ENCODE measurements at regions not wholly inside any gene's neighbourhood (a gene's known extent, or its start where the extent isn't known, plus 50 kb on each side); places are given as distances from the start of the nearest gene placed in this dataset.
"Not testable (repeated sequence)": the region's sequence is repeated elsewhere in the genome, so short reads cannot be mapped to it uniquely, and the experiment has no call there.

- H3K4me3 ChIP-seq = no peak overlapping the region
- 0 to 90% (median 75%) methylated on average over 1 to 4 of the region's 4 CpGs for WGBS, 10 experiments
- no peak for ATAC-seq (replicated peaks in 6 of 8)
- no peaks in the 10 kb centered on the region for H3K4me1 ChIP-seq (replicated peaks in 1 of 2)
- in situ Hi-C loops (cut with MboI; ENCODE audit: low pct_unique_long_range_greater_than_20kb in 2 of 9, low sequenced_read_pairs in 9 of 9, unreplicated experiment in 9 of 9) = no loop called here
- no peak overlapping the region for H3K27ac ChIP-seq
Measured at GRCh38 chr4:178993306-178993705, 1551.1 kb upstream of the AGA start.

- 0 to 100% (median 50%) methylated on average over 1 of the region's 1 CpG; no CpG with 5 or more reads in 2 of the 10 experiments for WGBS, 10 experiments
- H3K27ac ChIP-seq = no peak overlapping the region
- no peaks in the 10 kb centered on the region for H3K4me1 ChIP-seq (replicated peaks in 1 of 2)
- in situ Hi-C loops (cut with MboI; ENCODE audit: low pct_unique_long_range_greater_than_20kb in 2 of 9, low sequenced_read_pairs in 9 of 9, unreplicated experiment in 9 of 9) = no loop called here
- no peak overlapping the region for H3K4me3 ChIP-seq
- ATAC-seq (replicated peaks in 6 of 8) = peak in 3 of 8 experiments; percentile 65 to 77 (median 72)
Measured at GRCh38 chr4:179001918-179002317, 1559.7 kb upstream of the AGA start.

GRCh38 chr4:179007755-179008154 is 1565.5 kb upstream of the AGA start:
- Histone ChIP-seq H3K27ac (no peak overlapping the region), H3K4me3 (no peak overlapping the region), H3K4me1 (replicated peaks in 1 of 2) (no peaks in the 10 kb centered on the region)
- ATAC-seq (replicated peaks in 6 of 8) = peak in 1 of 8 experiments; percentile 77
- in situ Hi-C loops (cut with MboI; ENCODE audit: low pct_unique_long_range_greater_than_20kb in 2 of 9, low sequenced_read_pairs in 9 of 9, unreplicated experiment in 9 of 9) = no loop called here

GRCh38 chr4:179017581-179017980 is 1575.3 kb upstream of the AGA start:
- in situ Hi-C loops (cut with MboI; ENCODE audit: low pct_unique_long_range_greater_than_20kb in 2 of 9, low sequenced_read_pairs in 9 of 9, unreplicated experiment in 9 of 9) = no loop called here
- no peak for ATAC-seq (replicated peaks in 6 of 8)
- Histone ChIP-seq H3K4me3 (no peak overlapping the region), H3K4me1 (replicated peaks in 1 of 2) (no peaks in the 10 kb centered on the region), H3K27ac (no peak overlapping the region)
- 29 to 84% (median 61%) methylated on average over 4 to 7 of the region's 8 CpGs; no CpG with 5 or more reads in 6 of the 10 experiments for WGBS, 10 experiments

- in situ Hi-C loops (cut with MboI; ENCODE audit: low pct_unique_long_range_greater_than_20kb in 2 of 9, low sequenced_read_pairs in 9 of 9, unreplicated experiment in 9 of 9) = no loop called here
- 0 to 100% (median 85%) methylated on average over 1 to 4 of the region's 4 CpGs; no CpG with 5 or more reads in 1 of the 10 experiments for WGBS, 10 experiments
Measured at GRCh38 chr4:179027569-179027968, 1585.3 kb upstream of the AGA start.

GRCh38 chr4:179028321-179028720 is 1586.1 kb upstream of the AGA start:
- no peak overlapping the region for H3K4me3 ChIP-seq
- in situ Hi-C loops (cut with MboI; ENCODE audit: low pct_unique_long_range_greater_than_20kb in 2 of 9, low sequenced_read_pairs in 9 of 9, unreplicated experiment in 9 of 9) = no loop called here
- H3K27ac ChIP-seq = no peak overlapping the region
- H3K4me1 ChIP-seq (replicated peaks in 1 of 2) = no peaks in the 10 kb centered on the region
- 0 to 100% (median 85%) methylated on average over 1 to 2 of the region's 2 CpGs; no CpG with 5 or more reads in 3 of the 10 experiments for WGBS, 10 experiments
- ATAC-seq (replicated peaks in 6 of 8) = no peak

More at GRCh38 chr4:179027569-179027968, 1585.3 kb upstream of the AGA start:
- H3K27ac ChIP-seq = no peak overlapping the region
- H3K4me1 ChIP-seq (replicated peaks in 1 of 2) = no peaks in the 10 kb centered on the region
- no peak for ATAC-seq (replicated peaks in 6 of 8)
- no peak overlapping the region for H3K4me3 ChIP-seq

GRCh38 chr4:179029683-179030082 is 1587.4 kb upstream of the AGA start:
- no peak for ATAC-seq (replicated peaks in 6 of 8)
- H3K4me1 ChIP-seq (replicated peaks in 1 of 2) = no peaks in the 10 kb centered on the region
- in situ Hi-C loops (cut with MboI; ENCODE audit: low pct_unique_long_range_greater_than_20kb in 2 of 9, low sequenced_read_pairs in 9 of 9, unreplicated experiment in 9 of 9) = no loop called here
- WGBS, 10 experiments = 10 to 100% (median 71%) methylated on average over 1 of the region's 1 CpG; no CpG with 5 or more reads in 2 of the 10 experiments
- H3K27ac ChIP-seq = no peak overlapping the region
- H3K4me3 ChIP-seq = no peak overlapping the region

GRCh38 chr4:179040259-179040658 is 1598.0 kb upstream of the AGA start:
- peak in 5 of 8 experiments; percentile 61 to 85 (median 79) for ATAC-seq (replicated peaks in 6 of 8)
- no peak overlapping the region for H3K27ac ChIP-seq
- peaks cover 0 to 4% of the 10 kb centered on the region in 2 donors for H3K4me1 ChIP-seq (replicated peaks in 1 of 2)
- in situ Hi-C loops (cut with MboI; ENCODE audit: low pct_unique_long_range_greater_than_20kb in 2 of 9, low sequenced_read_pairs in 9 of 9, unreplicated experiment in 9 of 9) = no loop called here
- WGBS, 10 experiments = 0 to 60% (median 18%) methylated on average over 1 of the region's 1 CpG; no CpG with 5 or more reads in 4 of the 10 experiments
- no peak overlapping the region for H3K4me3 ChIP-seq

- in situ Hi-C loops (cut with MboI; ENCODE audit: low pct_unique_long_range_greater_than_20kb in 2 of 9, low sequenced_read_pairs in 9 of 9, unreplicated experiment in 9 of 9) = no loop called here
- peak in 3 of 8 experiments; percentile 66 to 83 (median 76) for ATAC-seq (replicated peaks in 6 of 8)
- Histone ChIP-seq H3K4me1 (replicated peaks in 1 of 2) (peaks cover 0 to 12% of the 10 kb centered on the region in 2 donors), H3K4me3 (no peak overlapping the region), H3K27ac (no peak overlapping the region)
- 0 to 64% (median 35%) methylated on average over 2 to 6 of the region's 6 CpGs for WGBS, 10 experiments
Measured at GRCh38 chr4:179048839-179049453, 1606.7 kb upstream of the AGA start.

- no peak overlapping the region for H3K4me3 ChIP-seq
- WGBS, 10 experiments = 0 to 50% (median 27%) methylated on average over 1 of the region's 1 CpG; no CpG with 5 or more reads in 2 of the 10 experiments
- H3K27ac ChIP-seq = no peak overlapping the region
- ATAC-seq (replicated peaks in 6 of 8) = no peak
- in situ Hi-C loops (cut with MboI; ENCODE audit: low pct_unique_long_range_greater_than_20kb in 2 of 9, low sequenced_read_pairs in 9 of 9, unreplicated experiment in 9 of 9) = no loop called here
- peaks cover 0 to 12% of the 10 kb centered on the region in 2 donors for H3K4me1 ChIP-seq (replicated peaks in 1 of 2)
Measured at GRCh38 chr4:179051206-179051605, 1609.0 kb upstream of the AGA start.

GRCh38 chr4:179059396-179059795 is 1617.2 kb upstream of the AGA start:
- H3K4me1 ChIP-seq (replicated peaks in 1 of 2) = no peaks in the 10 kb centered on the region
- WGBS, 10 experiments = 0 to 100% (median 26%) methylated on average over 1 to 3 of the region's 3 CpGs; no CpG with 5 or more reads in 5 of the 10 experiments
- no peak for ATAC-seq (replicated peaks in 6 of 8)
- no peak overlapping the region for H3K27ac ChIP-seq
- H3K4me3 ChIP-seq = no peak overlapping the region
- in situ Hi-C loops (cut with MboI; ENCODE audit: low pct_unique_long_range_greater_than_20kb in 2 of 9, low sequenced_read_pairs in 9 of 9, unreplicated experiment in 9 of 9) = no loop called here

- ATAC-seq (replicated peaks in 6 of 8) = not testable (repeated sequence)
Measured at GRCh38 chr4:179066254-179066653, 1624.0 kb upstream of the AGA start.

GRCh38 chr4:179071131-179071530 is 1628.9 kb upstream of the AGA start:
- no peak for ATAC-seq (replicated peaks in 6 of 8)
- H3K4me3 ChIP-seq = no peak overlapping the region
- H3K4me1 ChIP-seq (replicated peaks in 1 of 2) = no peaks in the 10 kb centered on the region
- WGBS, 10 experiments = 25 to 100% (median 88%) methylated on average over 1 to 2 of the region's 2 CpGs; no CpG with 5 or more reads in 1 of the 10 experiments
- H3K27ac ChIP-seq = no peak overlapping the region
- in situ Hi-C loops (cut with MboI; ENCODE audit: low pct_unique_long_range_greater_than_20kb in 2 of 9, low sequenced_read_pairs in 9 of 9, unreplicated experiment in 9 of 9) = no loop called here

More at GRCh38 chr4:179066254-179066653, 1624.0 kb upstream of the AGA start:
- WGBS, 10 experiments = 0 to 93% (median 74%) methylated on average over 1 to 12 of the region's 12 CpGs
- H3K4me1 ChIP-seq (replicated peaks in 1 of 2); in situ Hi-C loops (cut with MboI; ENCODE audit: low pct_unique_long_range_greater_than_20kb in 2 of 9, low sequenced_read_pairs in 9 of 9, unreplicated experiment in 9 of 9); H3K27ac ChIP-seq; H3K4me3 ChIP-seq: not testable (repeated sequence)

GRCh38 chr4:179076865-179077264 is 1634.6 kb upstream of the AGA start:
- 5 to 100% (median 90%) methylated on average over 1 to 14 of the region's 14 CpGs; no CpG with 5 or more reads in 1 of the 10 experiments for WGBS, 10 experiments
- no peak for ATAC-seq (replicated peaks in 6 of 8)
- Histone ChIP-seq H3K27ac (no peak overlapping the region), H3K4me1 (replicated peaks in 1 of 2) (no peaks in the 10 kb centered on the region), H3K4me3 (no peak overlapping the region)
- in situ Hi-C loops (cut with MboI; ENCODE audit: low pct_unique_long_range_greater_than_20kb in 2 of 9, low sequenced_read_pairs in 9 of 9, unreplicated experiment in 9 of 9) = no loop called here
